H9 (cell line): ENCODE measurements at regions not wholly inside any gene's neighbourhood (a gene's known extent, or its start where the extent isn't known, plus 50 kb on each side); places are given as distances from the start of the nearest gene placed in this dataset.

Experiments used
- DNase-seq: peaks from one replicate; pipeline ENCODE4 v3.0.0-alpha.2; 2017
- H2AFZ ChIP-seq: one replicate; pipeline ENCODE4 v1.6.1; 2013; ENCODE audit warnings: mild to moderate bottlenecking, low read length, control low read depth, moderate library complexity
- H2AK5ac ChIP-seq: 2 replicates; pipeline ENCODE4 v1.6.1; 2013; ENCODE audit warnings: low read length, control low read depth, mixed read lengths; ENCODE audit not compliant: insufficient read length
- H2BK120ac ChIP-seq: one replicate; pipeline ENCODE4 v1.6.1; 2013; ENCODE audit warnings: low read depth, mild to moderate bottlenecking, low read length, control low read depth, inconsistent platforms; ENCODE audit not compliant: poor library complexity, severe bottlenecking
- H2BK12ac ChIP-seq: 2 replicates; pipeline ENCODE4 v1.6.1; 2013; ENCODE audit warnings: low read length, control low read depth, mixed read lengths, low read depth; ENCODE audit not compliant: insufficient read length
- H2BK15ac ChIP-seq: 2 replicates; pipeline ENCODE4 v1.6.1; 2013; ENCODE audit warnings: low read depth, low read length, control low read depth
- H2BK20ac ChIP-seq: one replicate; pipeline ENCODE4 v1.6.1; 2013; ENCODE audit warnings: low read depth, mild to moderate bottlenecking, low read length, control low read depth, inconsistent platforms; ENCODE audit not compliant: poor library complexity, severe bottlenecking
- H2BK5ac ChIP-seq: 2 replicates; pipeline ENCODE4 v1.6.1; 2013; ENCODE audit warnings: low read length, control low read depth, mixed read lengths; ENCODE audit not compliant: insufficient read length
- H3K14ac ChIP-seq: 2 replicates; pipeline ENCODE4 v1.6.1; 2013; ENCODE audit warnings: low read length, control low read depth; ENCODE audit not compliant: insufficient read depth
- H3K18ac ChIP-seq: 2 replicates; pipeline ENCODE4 v1.6.1; 2013; ENCODE audit warnings: low read depth, mild to moderate bottlenecking, mixed read lengths, low read length, control low read depth; ENCODE audit not compliant: insufficient read length
- H3K23ac ChIP-seq: 2 replicates; pipeline ENCODE4 v1.6.1; 2013; ENCODE audit warnings: low read length, control low read depth, mixed read lengths, low read depth; ENCODE audit not compliant: insufficient read length
- H3K23me2 ChIP-seq: 2 replicates; pipeline ENCODE4 v1.6.1; 2013; ENCODE audit warnings: low read depth, mild to moderate bottlenecking, mixed read lengths, low read length, control low read depth; ENCODE audit not compliant: insufficient read length, poor library complexity, severe bottlenecking
- H3K27ac ChIP-seq: 2 replicates; pipeline ENCODE4 v1.5.1; 2013; ENCODE audit warnings: low read length, control low read depth, mixed read lengths, low read depth; ENCODE audit not compliant: insufficient read length
- H3K27me3 ChIP-seq: 2 replicates; pipeline ENCODE4 v1.6.1; 2013; ENCODE audit warnings: low read length, control low read depth, inconsistent platforms; ENCODE audit not compliant: insufficient read depth
- H3K4ac ChIP-seq: 2 replicates; pipeline ENCODE4 v1.6.1; 2013; ENCODE audit warnings: low read depth, mild to moderate bottlenecking, control low read depth, inconsistent platforms, low read length, moderate library complexity
- H3K4me1 ChIP-seq: 2 replicates; pipeline ENCODE4 v1.6.1; 2013; ENCODE audit warnings: low read length, control low read depth, inconsistent platforms; ENCODE audit not compliant: insufficient read depth
- H3K4me2 ChIP-seq: 2 replicates; pipeline ENCODE4 v1.6.1; 2013; ENCODE audit warnings: low read length, control low read depth, mixed read lengths; ENCODE audit not compliant: insufficient read length, insufficient read depth
- H3K56ac ChIP-seq: 2 replicates; pipeline ENCODE4 v1.6.1; 2013; ENCODE audit warnings: low read depth, mild to moderate bottlenecking, mixed read lengths, low read length, control low read depth; ENCODE audit not compliant: insufficient read length
- H3K79me1 ChIP-seq: 2 replicates; pipeline ENCODE4 v1.6.1; 2013; ENCODE audit warnings: low read depth, mild to moderate bottlenecking, moderate library complexity, low read length, control low read depth, inconsistent platforms; ENCODE audit not compliant: insufficient read depth, poor library complexity, severe bottlenecking
- H3K79me2 ChIP-seq: 2 replicates; pipeline ENCODE4 v1.6.1; 2013; ENCODE audit warnings: low read length, control low read depth, inconsistent platforms; ENCODE audit not compliant: insufficient read depth
- H3K9ac ChIP-seq: 2 replicates; pipeline ENCODE4 v1.6.1; 2013; ENCODE audit warnings: low read length, control low read depth, mixed read lengths; ENCODE audit not compliant: insufficient read length; ENCODE audit errors: extremely low read depth
- H3K9me3 ChIP-seq: one replicate; pipeline ENCODE4 v1.6.1; 2013; ENCODE audit warnings: low read depth, low read length, inconsistent platforms; ENCODE audit not compliant: control insufficient read depth
- H3T11ph ChIP-seq: one replicate; pipeline ENCODE4 v1.6.1; 2013; ENCODE audit warnings: mild to moderate bottlenecking, low read length, control low read depth, inconsistent platforms
- H4K20me1 ChIP-seq: one replicate; pipeline ENCODE4 v1.6.1; 2013; ENCODE audit not compliant: control insufficient read depth, insufficient read length, insufficient read depth
- H4K5ac ChIP-seq: 2 replicates; pipeline ENCODE4 v1.6.1; 2013; ENCODE audit warnings: low read depth, mild to moderate bottlenecking, mixed read lengths, low read length, control low read depth; ENCODE audit not compliant: insufficient read length
- H4K8ac ChIP-seq: replicated peaks from 2 replicates; pipeline ENCODE4 v1.6.1; 2013; ENCODE audit warnings: low read length, control low read depth, mixed read lengths, low read depth; ENCODE audit not compliant: insufficient read length
- H4K91ac ChIP-seq: 2 replicates; pipeline ENCODE4 v1.6.1; 2013; ENCODE audit warnings: low read depth, mild to moderate bottlenecking, moderate library complexity, mixed read lengths, low read length, control low read depth; ENCODE audit not compliant: insufficient read length
- H3K27ac Mint-ChIP-seq, 3 experiments: 2 replicates in 2 of 3; 3 replicates in 1 of 3; pipeline ENCODE4 v1.8.0; 2020 to 2021; ENCODE audit warnings: mixed read lengths in 3 of 3, mild to moderate bottlenecking in 1 of 3, moderate library complexity in 1 of 3
- H3K27me3 Mint-ChIP-seq: 2 replicates; pipeline ENCODE4 v1.8.0; 2021; ENCODE audit warnings: low read depth, mild to moderate bottlenecking, moderate library complexity, mixed read lengths
- H3K36me3 Mint-ChIP-seq, 3 experiments: 2 replicates in 2 of 3; 3 replicates in 1 of 3; pipeline ENCODE4 v1.8.0; 2020 to 2021; ENCODE audit warnings: low read depth in 3 of 3, mixed read lengths in 3 of 3; ENCODE audit not compliant: insufficient read depth in 1 of 3
- H3K4me1 Mint-ChIP-seq, 2 experiments: 2 replicates each; pipeline ENCODE4 v1.8.0; 2020; ENCODE audit warnings: mixed read lengths in 2 of 2
- H3K4me3 Mint-ChIP-seq, 2 experiments: 2 replicates in 1 of 2; 3 replicates in 1 of 2; pipeline ENCODE4 v1.8.0; 2020 to 2021; ENCODE audit warnings: mild to moderate bottlenecking in 2 of 2, mixed read lengths in 2 of 2, moderate library complexity in 1 of 2
- H3K9me3 Mint-ChIP-seq, 2 experiments: 2 replicates in 1 of 2; 3 replicates in 1 of 2; pipeline ENCODE4 v1.8.0; 2020; ENCODE audit warnings: mild to moderate bottlenecking in 2 of 2, mixed read lengths in 2 of 2, moderate library complexity in 1 of 2
- CTCF ChIP-seq: fragments of 200-600 bp; sonication (generic); conservative IDR thresholded peaks from 3 replicates; pipeline ENCODE4 v1.8.0; 2021; ENCODE audit warnings: antibody characterized with exemption, mild to moderate bottlenecking
- WGBS: extraction: QIAGEN DNeasy Blood & Tissue Kit; methylation state at CpG from one replicate; pipeline ENCODE4 v1.1.7; 2013; ENCODE audit warnings: missing lambda C conversion rate, low lambda C conversion rate, mixed read lengths; ENCODE audit not compliant: insufficient read length; ENCODE audit errors: extremely low coverage; 5-methylcytosine and 5-hydroxymethylcytosine counted together

- Histone ChIP-seq H2AK5ac (no peak overlapping the region), H4K91ac (no peak overlapping the region), H3K23ac (no peak overlapping the region), H4K8ac (no peak overlapping the region), H3K27me3 (no peaks in the 10 kb centered on the region), H2BK12ac (no peak overlapping the region), H3K79me1 (no peaks in the 10 kb centered on the region), H3T11ph (no peak overlapping the region), H3K79me2 (no peaks in the 10 kb centered on the region), H2BK5ac (no peak overlapping the region), H4K20me1 (no peaks in the 10 kb centered on the region), H3K4me1 (no peaks in the 10 kb centered on the region), H2BK15ac (no peak overlapping the region), H3K14ac (no peak overlapping the region), H2AFZ (no peak overlapping the region), H3K4ac (no peak overlapping the region), H2BK20ac (no peak overlapping the region), H3K9me3 (peaks cover 13% of the 10 kb centered on the region), H3K23me2 (no peaks in the 10 kb centered on the region), H4K5ac (no peak overlapping the region), H3K56ac (no peak overlapping the region), H3K9ac (no peak overlapping the region), H3K27ac (no peak overlapping the region), H3K18ac (no peak overlapping the region), H3K4me2 (no peak overlapping the region), H2BK120ac (no peak overlapping the region)
- no peaks in the 10 kb centered on the region for H3K27me3 Mint-ChIP-seq
- H3K9me3 Mint-ChIP-seq, result peaks cover 42 to 46% of the 10 kb centered on the region in 2 experiments
- peaks cover 25 to 56% (median 30%) of the 10 kb centered on the region in 3 experiments for H3K36me3 Mint-ChIP-seq
- no CpG with 5 or more reads among the region's 3 CpGs for WGBS
- H3K4me3 Mint-ChIP-seq, result no peak overlapping the region
- H3K4me1 Mint-ChIP-seq, result no peaks in the 10 kb centered on the region
- no peak for DNase-seq
- TF ChIP-seq CTCF, result no peak
- H3K27ac Mint-ChIP-seq, result no peak overlapping the region
These were observed 667.2 kb downstream of the DCDC2C start for GRCh38 chr2:4370422-4371090.
